ENCODE measurements at regions not wholly inside any gene's neighbourhood (a gene's known extent, or its start where the extent isn't known, plus 50 kb on each side); places are given as distances from the start of the nearest gene placed in this dataset.

GRCh38 chr3:165466856-165467255 is 270.7 kb upstream of the SLITRK3 start:
- DNase-seq (ENCODE audit: low spot score in 2 of 2): no peak
- intact Hi-C loops (cut with DNase I; ENCODE audit: low total_unique reads): no loop called here
- 62 to 76% methylated on average over 4 of the region's 4 CpGs for WGBS, 2 donors
- no peak overlapping the region for H3K4me3 ChIP-seq (ENCODE audit: low read depth, poor library complexity, severe bottlenecking)
- TF ChIP-seq POLR2A (IDR thresholded peaks at IDR 0.05) (no peak), CTCF (IDR thresholded peaks at IDR 0.05) (no peak)

GRCh38 chr3:165464736-165465135 is 268.6 kb upstream of the SLITRK3 start:
- WGBS, 2 donors: 79 to 94% methylated on average over 2 of the region's 2 CpGs
- H3K4me3 ChIP-seq (ENCODE audit: low read depth, poor library complexity, severe bottlenecking): no peak overlapping the region
- intact Hi-C loops (cut with DNase I; ENCODE audit: low total_unique reads): no loop called here
- TF ChIP-seq CTCF (IDR thresholded peaks at IDR 0.05) (no peak), POLR2A (IDR thresholded peaks at IDR 0.05) (no peak)
- no peak for DNase-seq (ENCODE audit: low spot score in 2 of 2)

- no peak for DNase-seq (ENCODE audit: low spot score in 2 of 2)
- no peak for TF ChIP-seq POLR2A (IDR thresholded peaks at IDR 0.05)
- no peak for TF ChIP-seq CTCF (IDR thresholded peaks at IDR 0.05)
- H3K4me3 ChIP-seq (ENCODE audit: low read depth, poor library complexity, severe bottlenecking): no peak overlapping the region
- intact Hi-C loops (cut with DNase I; ENCODE audit: low total_unique reads): no loop called here
- WGBS, 2 donors: 35 to 39% methylated on average over 1 of the region's 1 CpG
Observed at GRCh38 chr3:165463531-165463930, 267.3 kb upstream of the SLITRK3 start.

GRCh38 chr3:165462636-165463334 is 266.6 kb upstream of the SLITRK3 start:
- no peak for TF ChIP-seq CTCF (IDR thresholded peaks at IDR 0.05)
- 20 to 27% methylated on average over 6 of the region's 6 CpGs for WGBS, 2 donors
- intact Hi-C loops (cut with DNase I; ENCODE audit: low total_unique reads): no loop called here
- no peak overlapping the region for H3K4me3 ChIP-seq (ENCODE audit: low read depth, poor library complexity, severe bottlenecking)
- no peak for DNase-seq (ENCODE audit: low spot score in 2 of 2)

- H3K4me3 ChIP-seq (ENCODE audit: low read depth, poor library complexity, severe bottlenecking): no peak overlapping the region
- no peak for TF ChIP-seq CTCF (IDR thresholded peaks at IDR 0.05)
- TF ChIP-seq POLR2A (IDR thresholded peaks at IDR 0.05): no peak
- no peak for DNase-seq (ENCODE audit: low spot score in 2 of 2)
- WGBS, 2 donors: 72 to 74% methylated on average over 15 of the region's 15 CpGs
- intact Hi-C loops (cut with DNase I; ENCODE audit: low total_unique reads): no loop called here
Observed at GRCh38 chr3:165459924-165460835, 264.0 kb upstream of the SLITRK3 start.

Measured in lower leg skin (tissue), 4 donors.